ENCODE measurements at regions not wholly inside any gene's neighbourhood (a gene's known extent, or its start where the extent isn't known, plus 50 kb on each side); places are given as distances from the start of the nearest gene placed in this dataset.

DNA sequence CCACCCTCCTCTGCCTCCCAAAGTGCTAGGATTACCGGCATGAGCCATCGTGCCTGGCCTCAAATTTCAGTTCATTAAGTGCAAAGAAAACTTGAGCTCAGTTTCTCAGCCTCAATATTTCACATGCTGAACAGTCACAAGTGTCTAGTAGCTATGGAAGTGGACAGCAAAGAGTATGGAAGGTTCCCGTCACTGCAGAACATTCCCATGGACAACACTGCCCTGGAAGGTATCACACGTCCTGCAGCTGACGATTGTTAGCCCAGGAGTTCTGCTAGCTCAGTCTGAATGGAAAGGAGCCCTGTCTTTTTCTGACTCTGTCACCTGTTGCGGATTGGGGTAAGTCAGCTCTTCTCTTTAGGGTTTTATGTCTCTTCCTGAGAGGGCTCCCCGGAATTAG is 86.2 kb upstream of the PTPRM start:
- DNase-seq (ENCODE audit: low spot score): no peak
- TF ChIP-seq, protein P1, sequence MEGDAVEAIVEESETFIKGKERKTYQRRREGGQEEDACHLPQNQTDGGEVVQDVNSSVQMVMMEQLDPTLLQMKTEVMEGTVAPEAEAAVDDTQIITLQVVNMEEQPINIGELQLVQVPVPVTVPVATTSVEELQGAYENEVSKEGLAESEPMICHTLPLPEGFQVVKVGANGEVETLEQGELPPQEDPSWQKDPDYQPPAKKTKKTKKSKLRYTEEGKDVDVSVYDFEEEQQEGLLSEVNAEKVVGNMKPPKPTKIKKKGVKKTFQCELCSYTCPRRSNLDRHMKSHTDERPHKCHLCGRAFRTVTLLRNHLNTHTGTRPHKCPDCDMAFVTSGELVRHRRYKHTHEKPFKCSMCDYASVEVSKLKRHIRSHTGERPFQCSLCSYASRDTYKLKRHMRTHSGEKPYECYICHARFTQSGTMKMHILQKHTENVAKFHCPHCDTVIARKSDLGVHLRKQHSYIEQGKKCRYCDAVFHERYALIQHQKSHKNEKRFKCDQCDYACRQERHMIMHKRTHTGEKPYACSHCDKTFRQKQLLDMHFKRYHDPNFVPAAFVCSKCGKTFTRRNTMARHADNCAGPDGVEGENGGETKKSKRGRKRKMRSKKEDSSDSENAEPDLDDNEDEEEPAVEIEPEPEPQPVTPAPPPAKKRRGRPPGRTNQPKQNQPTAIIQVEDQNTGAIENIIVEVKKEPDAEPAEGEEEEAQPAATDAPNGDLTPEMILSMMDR (conservative IDR thresholded peaks at IDR 0.05; ENCODE audit: low read depth): no peak
- POLR2A ChIA-PET (ENCODE audit: low non-redundant PET): no interaction called here
- CTCF ChIA-PET: interaction anchor here (0.7 kb wide), 1 partner anchor 111 kb away, joined by 3 read pairs; no protein-coding TSS in a partner anchor
- H3K27ac ChIP-seq: no peak overlapping the region

DNA sequence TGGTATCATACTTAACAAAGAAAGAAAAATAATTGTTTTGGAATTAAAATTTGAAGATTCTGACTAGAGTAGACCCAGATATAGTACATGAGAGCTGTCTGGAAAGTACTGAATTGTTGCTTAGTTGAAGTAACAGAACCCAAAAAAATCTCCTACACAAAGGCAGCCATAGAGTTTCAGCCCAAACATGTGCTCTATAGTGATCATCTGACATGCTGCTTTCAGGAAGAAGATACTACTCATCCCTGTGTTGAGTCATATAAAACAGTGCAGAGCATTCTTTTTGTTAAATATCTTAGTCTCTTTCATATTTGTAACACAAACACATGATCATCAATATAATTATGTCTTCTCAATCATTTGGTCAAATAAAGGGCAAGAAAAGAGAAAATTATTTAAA is 84.8 kb upstream of the PTPRM start:
- ChIA-PET CTCF (no interaction called here), POLR2A (ENCODE audit: low non-redundant PET) (no interaction called here)
- TF ChIP-seq, protein P1 (conservative IDR thresholded peaks at IDR 0.05; ENCODE audit: low read depth): no peak
- no peak for DNase-seq (ENCODE audit: low spot score)
- no peak overlapping the region for H3K27ac ChIP-seq

DNA sequence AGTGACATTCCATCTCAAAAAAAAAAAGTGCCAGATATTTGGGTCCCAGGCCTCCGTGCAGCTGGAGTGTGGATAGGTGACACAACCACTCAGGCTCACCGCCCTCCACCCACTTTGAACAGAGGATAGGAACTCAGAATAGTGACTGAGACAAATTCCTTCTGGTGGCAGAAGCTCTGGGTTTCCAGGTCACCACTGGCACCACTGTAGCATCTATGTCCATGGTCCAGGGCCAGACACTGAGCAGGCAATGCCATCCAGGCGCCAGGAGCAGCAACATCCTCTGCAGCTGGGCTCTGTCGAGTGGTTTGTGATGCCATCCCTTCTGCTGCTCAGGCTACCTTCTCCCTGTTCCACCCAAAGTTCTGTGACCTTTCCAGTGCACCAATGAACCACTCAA is 81.5 kb upstream of the PTPRM start:
- TF ChIP-seq, protein P1 (conservative IDR thresholded peaks at IDR 0.05; ENCODE audit: low read depth): no peak
- H3K27ac ChIP-seq: no peak overlapping the region
- POLR2A ChIA-PET (ENCODE audit: low non-redundant PET): no interaction called here
- CTCF ChIA-PET: no interaction called here
- DNase-seq (ENCODE audit: low spot score): no peak

DNA sequence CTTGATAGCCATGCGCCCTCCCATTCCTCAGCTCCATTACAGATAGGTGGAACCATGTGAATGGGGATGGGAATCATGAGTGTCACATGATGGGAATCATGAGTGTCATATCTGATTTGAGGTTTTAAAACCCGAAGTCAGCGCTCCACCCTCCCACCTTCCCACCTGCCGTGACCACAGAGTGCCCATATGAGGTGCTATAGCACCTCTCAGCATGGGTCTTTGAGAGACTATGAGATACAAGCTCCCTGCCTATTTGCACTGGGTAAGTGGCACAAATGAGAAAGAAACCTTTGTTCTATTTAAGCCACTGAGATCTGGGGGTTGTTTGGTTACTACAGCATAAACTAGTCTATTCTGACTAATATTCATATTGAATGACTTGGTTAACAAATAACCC is 78.5 kb upstream of the PTPRM start:
- POLR2A ChIA-PET (ENCODE audit: low non-redundant PET): no interaction called here
- no peak overlapping the region for H3K27ac ChIP-seq
- TF ChIP-seq, protein P1 (conservative IDR thresholded peaks at IDR 0.05; ENCODE audit: low read depth): no peak
- CTCF ChIA-PET: interaction anchor here (0.6 kb wide), 1 partner anchor 13 kb away, joined by 3 read pairs; no protein-coding TSS in a partner anchor
- no peak for DNase-seq (ENCODE audit: low spot score)

DNA sequence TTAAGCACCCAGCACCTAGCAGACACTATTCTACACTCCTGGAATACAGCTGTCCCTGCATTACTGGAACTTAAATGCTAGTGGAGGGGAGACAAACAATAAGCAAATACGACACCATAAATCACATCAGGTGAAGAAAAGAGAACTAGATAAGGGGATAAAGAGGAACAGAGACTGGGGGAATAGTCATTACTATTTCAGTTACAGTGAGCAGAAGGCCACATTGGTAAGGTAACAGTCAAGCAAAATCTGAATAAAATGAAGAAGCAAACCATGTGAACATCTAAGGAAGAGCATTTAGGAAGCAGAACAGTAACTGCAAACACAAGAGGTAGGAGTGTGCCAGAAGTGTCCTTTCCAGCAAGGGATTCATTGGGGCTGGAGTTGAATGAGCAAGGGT is 77.0 kb upstream of the PTPRM start:
- TF ChIP-seq, protein P1 (conservative IDR thresholded peaks at IDR 0.05; ENCODE audit: low read depth): no peak
- no peak for DNase-seq (ENCODE audit: low spot score)
- no peak overlapping the region for H3K27ac ChIP-seq
- CTCF ChIA-PET: no interaction called here
- POLR2A ChIA-PET (ENCODE audit: low non-redundant PET): no interaction called here

DNA sequence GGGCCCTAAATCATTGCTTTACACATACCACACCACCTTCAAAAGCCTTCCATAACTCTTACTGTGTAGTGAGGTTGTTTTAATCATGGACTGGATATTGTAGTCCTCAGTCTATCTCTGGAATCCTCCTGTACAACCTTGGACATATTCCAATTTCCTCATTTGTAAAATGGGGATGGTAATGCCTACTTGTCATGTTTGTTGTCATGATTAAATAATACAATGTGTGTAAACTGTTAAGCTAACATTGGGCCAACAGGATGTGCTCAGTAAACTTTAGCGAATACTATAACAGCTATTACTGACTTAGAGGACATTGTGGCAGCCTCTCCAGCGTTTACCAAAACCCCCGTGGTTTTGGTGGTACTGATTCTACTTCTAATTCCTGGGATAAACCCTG is 74.7 kb upstream of the PTPRM start:
- ChIA-PET CTCF (no interaction called here), POLR2A (ENCODE audit: low non-redundant PET) (no interaction called here)
- TF ChIP-seq, protein P1 (conservative IDR thresholded peaks at IDR 0.05; ENCODE audit: low read depth): no peak
- no peak for DNase-seq (ENCODE audit: low spot score)
- no peak overlapping the region for H3K27ac ChIP-seq

DNA sequence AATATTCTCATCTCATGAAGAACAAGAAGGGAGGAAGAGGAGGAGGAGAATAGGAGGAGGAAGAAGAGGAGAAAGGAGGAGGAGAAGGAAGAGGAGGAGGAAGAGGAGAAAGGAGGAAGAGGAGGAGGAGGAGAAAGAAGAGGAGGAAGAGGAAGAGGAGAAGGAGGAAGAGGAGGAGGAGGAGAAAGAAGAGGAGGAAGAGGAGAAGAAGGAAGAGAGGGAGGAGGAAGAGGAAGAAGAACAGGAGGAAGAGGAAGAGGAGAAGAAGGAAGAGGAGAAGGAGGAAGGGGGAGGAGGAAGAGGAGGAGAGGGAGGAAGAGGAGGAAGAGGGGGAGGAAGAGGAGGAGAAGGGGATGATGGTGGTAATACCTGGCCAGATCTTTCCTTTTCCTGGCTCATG is 70.0 kb upstream of the PTPRM start:
- TF ChIP-seq, protein P1 (conservative IDR thresholded peaks at IDR 0.05; ENCODE audit: low read depth): no peak
- ChIA-PET CTCF (no interaction called here), POLR2A (ENCODE audit: low non-redundant PET) (no interaction called here)
- no peak overlapping the region for H3K27ac ChIP-seq
- DNase-seq (ENCODE audit: low spot score): no peak
